Superior temporal gyrus (tissue), 1 donor: ENCODE measurements at regions not wholly inside any gene's neighbourhood (a gene's known extent, or its start where the extent isn't known, plus 50 kb on each side); places are given as distances from the start of the nearest gene placed in this dataset.

Experiments
- DNase-seq: peaks from one replicate; pipeline ENCODE4 v3.0.0-alpha.2; 2016; ENCODE audit errors: extremely low spot score

- no peak for DNase-seq
Observed at GRCh38 chr1:218024211-218024720, 260.8 kb upstream of the RRP15 start.

GRCh38 chr1:218025454-218025853 lies 259.6 kb upstream of the RRP15 start:
- no peak for DNase-seq

- no peak for DNase-seq
Observed at GRCh38 chr1:218027152-218027551, 257.9 kb upstream of the RRP15 start.

GRCh38 chr1:218030846-218031245 lies 254.2 kb upstream of the RRP15 start:
- no peak for DNase-seq

- peak; percentile 39 for DNase-seq
Observed at GRCh38 chr1:218031901-218032300, 253.2 kb upstream of the RRP15 start.

GRCh38 chr1:218034468-218034867 lies 250.6 kb upstream of the RRP15 start:
- no peak for DNase-seq

GRCh38 chr1:218048828-218049420 lies 236.2 kb upstream of the RRP15 start:
- DNase-seq = no peak

GRCh38 chr1:218049641-218050040 lies 235.5 kb upstream of the RRP15 start:
- no peak for DNase-seq

GRCh38 chr1:218058730-218059129 lies 226.4 kb upstream of the RRP15 start:
- no peak for DNase-seq

GRCh38 chr1:218064426-218064825 lies 220.7 kb upstream of the RRP15 start:
- DNase-seq = no peak

- DNase-seq = no peak
Observed at GRCh38 chr1:218066332-218066731, 218.8 kb upstream of the RRP15 start.

- no peak for DNase-seq
Observed at GRCh38 chr1:218068241-218068640, 216.9 kb upstream of the RRP15 start.

- no peak for DNase-seq
Observed at GRCh38 chr1:218069180-218069579, 215.9 kb upstream of the RRP15 start.

GRCh38 chr1:218073062-218073461 lies 212.0 kb upstream of the RRP15 start:
- DNase-seq = no peak

- DNase-seq = no peak
Observed at GRCh38 chr1:218078916-218079315, 206.2 kb upstream of the RRP15 start.

- DNase-seq = no peak
Observed at GRCh38 chr1:218079347-218079746, 205.7 kb upstream of the RRP15 start.

GRCh38 chr1:218079820-218080219 lies 205.3 kb upstream of the RRP15 start:
- DNase-seq = no peak

GRCh38 chr1:218080863-218081262 lies 204.2 kb upstream of the RRP15 start:
- DNase-seq = no peak

GRCh38 chr1:218081358-218081757 lies 203.7 kb upstream of the RRP15 start:
- no peak for DNase-seq

GRCh38 chr1:218090459-218090858 lies 194.6 kb upstream of the RRP15 start:
- DNase-seq = no peak

GRCh38 chr1:218101409-218101808 lies 183.7 kb upstream of the RRP15 start:
- no peak for DNase-seq

GRCh38 chr1:218108034-218108433 lies 177.1 kb upstream of the RRP15 start:
- no peak for DNase-seq

- no peak for DNase-seq
Observed at GRCh38 chr1:218112862-218113261, 172.2 kb upstream of the RRP15 start.

GRCh38 chr1:218123968-218124367 lies 161.1 kb upstream of the RRP15 start:
- no peak for DNase-seq
